ENCODE measurements at regions not wholly inside any gene's neighbourhood (a gene's known extent, or its start where the extent isn't known, plus 50 kb on each side); places are given as distances from the start of the nearest gene placed in this dataset.

- TF ChIP-seq, protein P1, sequence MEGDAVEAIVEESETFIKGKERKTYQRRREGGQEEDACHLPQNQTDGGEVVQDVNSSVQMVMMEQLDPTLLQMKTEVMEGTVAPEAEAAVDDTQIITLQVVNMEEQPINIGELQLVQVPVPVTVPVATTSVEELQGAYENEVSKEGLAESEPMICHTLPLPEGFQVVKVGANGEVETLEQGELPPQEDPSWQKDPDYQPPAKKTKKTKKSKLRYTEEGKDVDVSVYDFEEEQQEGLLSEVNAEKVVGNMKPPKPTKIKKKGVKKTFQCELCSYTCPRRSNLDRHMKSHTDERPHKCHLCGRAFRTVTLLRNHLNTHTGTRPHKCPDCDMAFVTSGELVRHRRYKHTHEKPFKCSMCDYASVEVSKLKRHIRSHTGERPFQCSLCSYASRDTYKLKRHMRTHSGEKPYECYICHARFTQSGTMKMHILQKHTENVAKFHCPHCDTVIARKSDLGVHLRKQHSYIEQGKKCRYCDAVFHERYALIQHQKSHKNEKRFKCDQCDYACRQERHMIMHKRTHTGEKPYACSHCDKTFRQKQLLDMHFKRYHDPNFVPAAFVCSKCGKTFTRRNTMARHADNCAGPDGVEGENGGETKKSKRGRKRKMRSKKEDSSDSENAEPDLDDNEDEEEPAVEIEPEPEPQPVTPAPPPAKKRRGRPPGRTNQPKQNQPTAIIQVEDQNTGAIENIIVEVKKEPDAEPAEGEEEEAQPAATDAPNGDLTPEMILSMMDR (IDR thresholded peaks at IDR 0.05): no peak
- no peak for TF ChIP-seq POLR2A (IDR thresholded peaks at IDR 0.05)
Observed at GRCh38 chr21:34006611-34007168, 66.7 kb upstream of the MRPS6 start.

Measured in transverse colon (tissue), 3 donors.